WTC11 (cell line): ENCODE measurements at regions not wholly inside any gene's neighbourhood (a gene's known extent, or its start where the extent isn't known, plus 50 kb on each side); places are given as distances from the start of the nearest gene placed in this dataset.

ENCODE experiments used
- AFF4 ChIP-seq: sonication (generic); formaldehyde crosslinking; IDR thresholded peaks from 2 replicates; pipeline ENCODE4 v1.8.1; 2023; ENCODE audit warnings: mild to moderate bottlenecking, missing genetic modification reagents, borderline replicate concordance
- JUN ChIP-seq: sonication (generic); formaldehyde crosslinking; IDR thresholded peaks from 2 replicates; pipeline ENCODE4 v1.8.0; 2023; ENCODE audit warnings: mild to moderate bottlenecking, missing genetic modification reagents
- NFYB ChIP-seq: sonication (generic); formaldehyde crosslinking; conservative IDR thresholded peaks from 2 replicates; pipeline ENCODE4 v1.8.0; 2022; ENCODE audit warnings: low read depth, missing genetic modification reagents
- SP1 ChIP-seq: sonication (generic); formaldehyde crosslinking; conservative IDR thresholded peaks from 2 replicates; pipeline ENCODE4 v1.8.1; 2022; ENCODE audit warnings: missing genetic modification reagents
- TCF7 ChIP-seq: sonication (generic); formaldehyde crosslinking; IDR thresholded peaks from 2 replicates; pipeline ENCODE4 v1.8.0; 2022; ENCODE audit warnings: mild to moderate bottlenecking, low read depth, missing genetic modification reagents, moderate library complexity
- USF2 ChIP-seq: sonication (generic); formaldehyde crosslinking; IDR thresholded peaks from 2 replicates; pipeline ENCODE4 v1.8.1; 2023; ENCODE audit warnings: mild to moderate bottlenecking, missing genetic modification reagents, moderate library complexity
- ZBTB21 ChIP-seq: sonication (generic); formaldehyde crosslinking; IDR thresholded peaks from 2 replicates; pipeline ENCODE4 v1.8.1; 2023; ENCODE audit warnings: mild to moderate bottlenecking, missing genetic modification reagents, borderline replicate concordance
- ZNF512 ChIP-seq: sonication (generic); formaldehyde crosslinking; IDR thresholded peaks from 2 replicates; pipeline ENCODE4 v1.8.1; 2022; ENCODE audit warnings: missing genetic modification reagents, borderline replicate concordance
- ZNF671 ChIP-seq: fragments of 250-450 bp; sonication (Bioruptor Pico); IDR thresholded peaks from 2 replicates; pipeline ENCODE4 v1.8.0; 2021; ENCODE audit warnings: mild to moderate bottlenecking
- TF ChIP-seq, protein P1 (sequence below): fragments of 250-450 bp; sonication (Bioruptor Pico); IDR thresholded peaks from 2 replicates; pipeline ENCODE4 v1.9.0; 2021; ENCODE audit warnings: mild to moderate bottlenecking, borderline replicate concordance
- TF ChIP-seq, protein P2 (sequence below): fragments of 200-600 bp; IDR thresholded peaks from 2 replicates; pipeline ENCODE4 v1.8.0; 2022; ENCODE audit warnings: antibody characterized with exemption
- TF ChIP-seq, protein P3 (sequence below): sonication (generic); formaldehyde crosslinking; IDR thresholded peaks from 2 replicates; pipeline ENCODE4 v1.8.1; 2022; ENCODE audit warnings: low read depth, missing genetic modification reagents, borderline replicate concordance

- TF ChIP-seq, protein P1, sequence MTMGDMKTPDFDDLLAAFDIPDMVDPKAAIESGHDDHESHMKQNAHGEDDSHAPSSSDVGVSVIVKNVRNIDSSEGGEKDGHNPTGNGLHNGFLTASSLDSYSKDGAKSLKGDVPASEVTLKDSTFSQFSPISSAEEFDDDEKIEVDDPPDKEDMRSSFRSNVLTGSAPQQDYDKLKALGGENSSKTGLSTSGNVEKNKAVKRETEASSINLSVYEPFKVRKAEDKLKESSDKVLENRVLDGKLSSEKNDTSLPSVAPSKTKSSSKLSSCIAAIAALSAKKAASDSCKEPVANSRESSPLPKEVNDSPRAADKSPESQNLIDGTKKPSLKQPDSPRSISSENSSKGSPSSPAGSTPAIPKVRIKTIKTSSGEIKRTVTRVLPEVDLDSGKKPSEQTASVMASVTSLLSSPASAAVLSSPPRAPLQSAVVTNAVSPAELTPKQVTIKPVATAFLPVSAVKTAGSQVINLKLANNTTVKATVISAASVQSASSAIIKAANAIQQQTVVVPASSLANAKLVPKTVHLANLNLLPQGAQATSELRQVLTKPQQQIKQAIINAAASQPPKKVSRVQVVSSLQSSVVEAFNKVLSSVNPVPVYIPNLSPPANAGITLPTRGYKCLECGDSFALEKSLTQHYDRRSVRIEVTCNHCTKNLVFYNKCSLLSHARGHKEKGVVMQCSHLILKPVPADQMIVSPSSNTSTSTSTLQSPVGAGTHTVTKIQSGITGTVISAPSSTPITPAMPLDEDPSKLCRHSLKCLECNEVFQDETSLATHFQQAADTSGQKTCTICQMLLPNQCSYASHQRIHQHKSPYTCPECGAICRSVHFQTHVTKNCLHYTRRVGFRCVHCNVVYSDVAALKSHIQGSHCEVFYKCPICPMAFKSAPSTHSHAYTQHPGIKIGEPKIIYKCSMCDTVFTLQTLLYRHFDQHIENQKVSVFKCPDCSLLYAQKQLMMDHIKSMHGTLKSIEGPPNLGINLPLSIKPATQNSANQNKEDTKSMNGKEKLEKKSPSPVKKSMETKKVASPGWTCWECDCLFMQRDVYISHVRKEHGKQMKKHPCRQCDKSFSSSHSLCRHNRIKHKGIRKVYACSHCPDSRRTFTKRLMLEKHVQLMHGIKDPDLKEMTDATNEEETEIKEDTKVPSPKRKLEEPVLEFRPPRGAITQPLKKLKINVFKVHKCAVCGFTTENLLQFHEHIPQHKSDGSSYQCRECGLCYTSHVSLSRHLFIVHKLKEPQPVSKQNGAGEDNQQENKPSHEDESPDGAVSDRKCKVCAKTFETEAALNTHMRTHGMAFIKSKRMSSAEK (CRISPR knock-in tag), result no peak
- TF ChIP-seq NFYB (CRISPR knock-in tag), result no peak
- TF ChIP-seq, protein P2, sequence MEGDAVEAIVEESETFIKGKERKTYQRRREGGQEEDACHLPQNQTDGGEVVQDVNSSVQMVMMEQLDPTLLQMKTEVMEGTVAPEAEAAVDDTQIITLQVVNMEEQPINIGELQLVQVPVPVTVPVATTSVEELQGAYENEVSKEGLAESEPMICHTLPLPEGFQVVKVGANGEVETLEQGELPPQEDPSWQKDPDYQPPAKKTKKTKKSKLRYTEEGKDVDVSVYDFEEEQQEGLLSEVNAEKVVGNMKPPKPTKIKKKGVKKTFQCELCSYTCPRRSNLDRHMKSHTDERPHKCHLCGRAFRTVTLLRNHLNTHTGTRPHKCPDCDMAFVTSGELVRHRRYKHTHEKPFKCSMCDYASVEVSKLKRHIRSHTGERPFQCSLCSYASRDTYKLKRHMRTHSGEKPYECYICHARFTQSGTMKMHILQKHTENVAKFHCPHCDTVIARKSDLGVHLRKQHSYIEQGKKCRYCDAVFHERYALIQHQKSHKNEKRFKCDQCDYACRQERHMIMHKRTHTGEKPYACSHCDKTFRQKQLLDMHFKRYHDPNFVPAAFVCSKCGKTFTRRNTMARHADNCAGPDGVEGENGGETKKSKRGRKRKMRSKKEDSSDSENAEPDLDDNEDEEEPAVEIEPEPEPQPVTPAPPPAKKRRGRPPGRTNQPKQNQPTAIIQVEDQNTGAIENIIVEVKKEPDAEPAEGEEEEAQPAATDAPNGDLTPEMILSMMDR, result no peak
- no peak for TF ChIP-seq ZNF512 (CRISPR knock-in tag)
- no peak for TF ChIP-seq TCF7 (CRISPR knock-in tag)
- TF ChIP-seq ZBTB21 (CRISPR knock-in tag), result no peak
- no peak for TF ChIP-seq SP1 (CRISPR knock-in tag)
- no peak for TF ChIP-seq ZNF671 (CRISPR knock-in tag)
- no peak for TF ChIP-seq USF2 (CRISPR knock-in tag)
- no peak for TF ChIP-seq AFF4 (CRISPR knock-in tag)
- no peak for TF ChIP-seq JUN (CRISPR knock-in tag)
- TF ChIP-seq, protein P3, sequence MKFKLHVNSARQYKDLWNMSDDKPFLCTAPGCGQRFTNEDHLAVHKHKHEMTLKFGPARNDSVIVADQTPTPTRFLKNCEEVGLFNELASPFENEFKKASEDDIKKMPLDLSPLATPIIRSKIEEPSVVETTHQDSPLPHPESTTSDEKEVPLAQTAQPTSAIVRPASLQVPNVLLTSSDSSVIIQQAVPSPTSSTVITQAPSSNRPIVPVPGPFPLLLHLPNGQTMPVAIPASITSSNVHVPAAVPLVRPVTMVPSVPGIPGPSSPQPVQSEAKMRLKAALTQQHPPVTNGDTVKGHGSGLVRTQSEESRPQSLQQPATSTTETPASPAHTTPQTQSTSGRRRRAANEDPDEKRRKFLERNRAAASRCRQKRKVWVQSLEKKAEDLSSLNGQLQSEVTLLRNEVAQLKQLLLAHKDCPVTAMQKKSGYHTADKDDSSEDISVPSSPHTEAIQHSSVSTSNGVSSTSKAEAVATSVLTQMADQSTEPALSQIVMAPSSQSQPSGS (CRISPR knock-in tag), result no peak
Measured at GRCh38 chr20:24141111-24141510, 152.5 kb upstream of the GGTLC1 start.
